OCI-LY3 (cell line): ENCODE measurements at regions not wholly inside any gene's neighbourhood (a gene's known extent, or its start where the extent isn't known, plus 50 kb on each side); places are given as distances from the start of the nearest gene placed in this dataset.

Source experiments
- EZH2phosphoT487 ChIP-seq: fragments of 200-600 bp; shearing (Covaris generic); IDR thresholded peaks from 2 replicates; pipeline ENCODE4 v1.6.1; 2018; ENCODE audit warnings: antibody characterized with exemption, mixed run types, low read depth
- TF ChIP-seq, protein P1 (sequence below): fragments of 200-600, 300-600 bp; sonication (generic); IDR thresholded peaks from 2 replicates; pipeline ENCODE4 v1.5.1; 2014; ENCODE audit warnings: antibody characterized with exemption, low read length, low read depth

DNA sequence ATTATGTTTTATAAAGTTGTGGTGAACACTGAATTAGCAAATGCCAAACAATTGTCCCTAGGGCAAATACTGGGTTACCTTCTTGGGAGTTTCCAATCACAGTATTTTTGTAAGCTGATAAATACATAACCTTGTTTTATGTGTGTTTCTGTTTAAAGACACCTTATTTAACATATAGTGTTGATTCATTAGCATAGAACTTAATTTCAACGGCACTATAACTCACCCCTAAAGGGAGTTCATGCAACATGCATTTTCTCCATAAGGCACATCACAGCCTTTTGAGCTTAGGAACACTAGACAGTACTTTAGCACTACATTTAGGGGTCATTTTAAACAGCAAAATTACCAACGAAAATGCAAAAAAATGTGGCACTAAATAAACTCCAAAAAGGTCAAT is 74.2 kb upstream of the TYRP1 start:
- TF ChIP-seq, protein P1, sequence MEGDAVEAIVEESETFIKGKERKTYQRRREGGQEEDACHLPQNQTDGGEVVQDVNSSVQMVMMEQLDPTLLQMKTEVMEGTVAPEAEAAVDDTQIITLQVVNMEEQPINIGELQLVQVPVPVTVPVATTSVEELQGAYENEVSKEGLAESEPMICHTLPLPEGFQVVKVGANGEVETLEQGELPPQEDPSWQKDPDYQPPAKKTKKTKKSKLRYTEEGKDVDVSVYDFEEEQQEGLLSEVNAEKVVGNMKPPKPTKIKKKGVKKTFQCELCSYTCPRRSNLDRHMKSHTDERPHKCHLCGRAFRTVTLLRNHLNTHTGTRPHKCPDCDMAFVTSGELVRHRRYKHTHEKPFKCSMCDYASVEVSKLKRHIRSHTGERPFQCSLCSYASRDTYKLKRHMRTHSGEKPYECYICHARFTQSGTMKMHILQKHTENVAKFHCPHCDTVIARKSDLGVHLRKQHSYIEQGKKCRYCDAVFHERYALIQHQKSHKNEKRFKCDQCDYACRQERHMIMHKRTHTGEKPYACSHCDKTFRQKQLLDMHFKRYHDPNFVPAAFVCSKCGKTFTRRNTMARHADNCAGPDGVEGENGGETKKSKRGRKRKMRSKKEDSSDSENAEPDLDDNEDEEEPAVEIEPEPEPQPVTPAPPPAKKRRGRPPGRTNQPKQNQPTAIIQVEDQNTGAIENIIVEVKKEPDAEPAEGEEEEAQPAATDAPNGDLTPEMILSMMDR = no peak
- TF ChIP-seq EZH2phosphoT487 = no peak
